GM12875 (cell line): ENCODE measurements at regions not wholly inside any gene's neighbourhood (a gene's known extent, or its start where the extent isn't known, plus 50 kb on each side); places are given as distances from the start of the nearest gene placed in this dataset.
"Not testable (repeated sequence)": the region's sequence is repeated elsewhere in the genome, so short reads cannot be mapped to it uniquely, and the experiment has no call there.

ENCODE experiments used
- H3K4me3 ChIP-seq: one replicate; pipeline ENCODE4 v1.5.1; 2011; ENCODE audit warnings: low read depth, low read length, control low read depth
- CTCF ChIP-seq: IDR thresholded peaks from 2 replicates; pipeline ENCODE4 v1.5.1; 2011; ENCODE audit warnings: low read depth, mild to moderate bottlenecking, control low read depth, inconsistent platforms, low read length, moderate library complexity, borderline replicate concordance; ENCODE audit not compliant: insufficient read depth

GRCh38 chr13:76292031-76292430, 594.2 kb downstream of the KCTD12 start:
- TF ChIP-seq CTCF = no peak
- no peak overlapping the region for H3K4me3 ChIP-seq

- no peak for TF ChIP-seq CTCF
- H3K4me3 ChIP-seq = no peak overlapping the region
These were observed 596.6 kb downstream of the KCTD12 start for GRCh38 chr13:76289558-76289957.

DNA sequence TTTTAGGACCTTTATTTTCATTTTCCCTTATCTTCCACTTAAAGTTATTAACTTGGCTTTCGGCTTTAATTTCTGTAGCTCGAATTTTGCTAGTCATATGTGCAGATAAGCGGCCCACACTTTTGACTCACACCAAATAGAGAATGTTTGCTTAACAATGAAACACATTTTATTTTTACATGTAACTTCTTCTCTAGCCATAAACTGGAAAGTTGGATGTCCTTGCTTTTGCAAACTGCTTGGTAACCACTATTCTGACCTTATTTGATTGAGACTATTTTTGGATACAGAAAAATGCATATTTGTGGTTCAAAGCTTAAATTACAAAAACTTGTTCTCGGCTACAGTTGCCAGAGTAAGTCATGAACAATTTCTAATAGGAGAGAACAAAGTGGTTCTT, 600.0 kb downstream of the KCTD12 start:
- H3K4me3 ChIP-seq = no peak overlapping the region
- TF ChIP-seq CTCF = no peak

DNA sequence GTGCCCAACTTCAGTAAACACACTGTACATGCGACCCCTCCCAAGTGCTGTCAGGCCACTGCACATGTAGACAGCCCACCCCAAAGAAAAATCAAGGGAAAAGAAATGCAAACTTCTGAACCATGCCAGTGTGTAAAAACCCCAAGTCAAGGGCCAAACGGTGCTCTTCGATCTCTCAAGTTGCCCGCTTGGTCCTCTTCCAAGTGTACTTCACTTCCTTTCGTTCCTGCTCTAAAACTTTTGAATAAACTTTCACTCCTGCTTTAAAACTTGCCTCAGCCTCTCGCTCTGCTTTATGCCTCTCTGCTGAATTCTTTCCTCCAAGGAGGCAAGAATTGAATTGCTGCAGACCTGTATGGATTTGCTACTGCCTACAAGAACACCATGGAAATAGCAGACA, 600.7 kb downstream of the KCTD12 start:
- H3K4me3 ChIP-seq = no peak overlapping the region
- no peak for TF ChIP-seq CTCF

DNA sequence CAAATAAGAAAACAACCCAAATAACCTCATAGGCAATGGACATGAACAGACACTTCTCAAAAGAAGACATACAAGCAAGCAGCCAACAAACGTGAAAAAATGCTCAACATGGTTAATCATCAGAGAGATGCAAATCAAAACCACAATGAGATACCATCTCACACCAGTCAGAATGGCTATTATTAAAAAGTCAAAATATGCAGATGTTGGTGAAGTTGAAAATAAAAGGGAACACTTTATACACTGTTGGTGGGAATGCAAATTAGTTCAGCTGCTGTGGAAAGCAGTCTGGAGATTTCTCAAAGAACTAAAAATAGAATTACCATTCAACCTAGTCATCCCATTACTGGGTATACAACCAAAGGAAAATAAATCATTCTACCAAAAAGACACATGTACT, 606.4 kb downstream of the KCTD12 start:
- not testable (repeated sequence) for H3K4me3 ChIP-seq

DNA sequence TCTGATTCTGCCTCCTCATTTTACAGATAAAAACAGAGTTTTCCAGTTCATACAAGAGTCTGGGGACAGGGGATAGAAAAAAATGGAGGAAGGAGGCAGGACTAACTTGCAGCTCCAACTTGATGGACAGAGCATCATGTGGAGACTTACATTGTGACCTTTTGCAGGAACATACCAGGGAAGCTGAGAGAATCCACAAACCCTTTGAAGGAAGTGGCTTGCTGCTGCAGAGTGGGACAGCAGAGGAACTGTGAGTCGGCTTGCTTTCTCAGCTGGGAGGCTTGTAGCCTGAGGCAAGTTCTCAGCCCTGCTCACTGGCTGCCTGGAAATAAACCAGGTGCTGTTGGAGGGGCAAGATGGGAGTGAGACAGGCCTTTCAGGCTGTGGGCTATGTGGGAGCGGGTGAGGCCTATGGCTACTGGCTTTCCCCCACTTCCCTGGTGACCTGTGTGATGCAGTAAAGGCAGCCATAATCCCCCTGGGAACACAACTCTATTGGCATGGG, 614.4 kb downstream of the KCTD12 start:
- H3K4me3 ChIP-seq = no peak overlapping the region
- TF ChIP-seq CTCF = no peak

- not testable (repeated sequence) for H3K4me3 ChIP-seq
These were observed 617.9 kb downstream of the KCTD12 start for GRCh38 chr13:76268307-76268706.

GRCh38 chr13:76267216-76267615, 619.0 kb downstream of the KCTD12 start:
- no peak overlapping the region for H3K4me3 ChIP-seq
- TF ChIP-seq CTCF = no peak
